OCI-LY7 (cell line): ENCODE measurements at regions not wholly inside any gene's neighbourhood (a gene's known extent, or its start where the extent isn't known, plus 50 kb on each side); places are given as distances from the start of the nearest gene placed in this dataset.

Source experiments
- BruUV-seq: library from RNA; stranded (reverse); fragments of 400-500 nt; replicated peaks from 2 replicates; lab custom pipeline; 2021; lab: Mats Ljungman, UMichigan
- CTCF ChIA-PET: fragments of 300-600 bp; sonication (Branson Sonifier 250); formaldehyde crosslinking; loops from one replicate; lab custom pipeline; 2022; ENCODE audit warnings: antibody characterized with exemption; ENCODE audit not compliant: unreplicated experiment; lab: Charles Lee
- POLR2A ChIA-PET: fragments of 300-600 bp; sonication (Branson Sonifier 250); formaldehyde crosslinking; loops from one replicate; lab custom pipeline; 2022; ENCODE audit warnings: antibody characterized with exemption; lab: Charles Lee
- DNase-seq: peaks from one replicate; pipeline ENCODE4 v3.0.0-alpha.2; 2015; ENCODE audit warnings: low spot score
- H2AFZ ChIP-seq: fragments of 200-600 bp; sonication (generic), shearing (Covaris generic); 2 replicates; pipeline ENCODE4 v1.6.1; 2014; ENCODE audit warnings: mild to moderate bottlenecking, antibody characterized with exemption, low read length, moderate library complexity
- H3K27ac ChIP-seq: fragments of 200-600 bp; sonication (generic); 2 replicates; pipeline ENCODE4 v1.5.1; 2014; ENCODE audit warnings: mixed run types, low read depth, mild to moderate bottlenecking, moderate library complexity, low read length, inconsistent platforms; ENCODE audit not compliant: poor library complexity, severe bottlenecking
- H3K36me3 ChIP-seq: fragments of 200-600 bp; sonication (generic); 2 replicates; pipeline ENCODE4 v1.6.1; 2014; ENCODE audit warnings: mild to moderate bottlenecking, antibody characterized with exemption, low read length, moderate library complexity, mixed read lengths; ENCODE audit not compliant: insufficient read depth
- H3K4me1 ChIP-seq: fragments of 200-600 bp; sonication (generic); 2 replicates; pipeline ENCODE4 v1.5.1; 2014; ENCODE audit warnings: mild to moderate bottlenecking, low read length; ENCODE audit not compliant: insufficient read depth, poor library complexity, severe bottlenecking
- H3K4me2 ChIP-seq: fragments of 200-600 bp; sonication (generic); 2 replicates; pipeline ENCODE4 v1.6.1; 2014; ENCODE audit warnings: mild to moderate bottlenecking, low read length
- H3K4me3 ChIP-seq: fragments of 200-600 bp; sonication (generic); 2 replicates; pipeline ENCODE4 v1.5.1; 2014; ENCODE audit warnings: mild to moderate bottlenecking, low read depth, low read length; ENCODE audit not compliant: poor library complexity, severe bottlenecking
- H3K79me2 ChIP-seq: fragments of 200-600 bp; sonication (generic); 2 replicates; pipeline ENCODE4 v1.6.1; 2016; ENCODE audit warnings: low read depth, mild to moderate bottlenecking, low read length, moderate library complexity, mixed read lengths; ENCODE audit not compliant: insufficient read depth
- H3K9me2 ChIP-seq: fragments of 200-600 bp; sonication (generic); 2 replicates; pipeline ENCODE4 v1.6.1; 2016; ENCODE audit warnings: mild to moderate bottlenecking, low read length, mixed read lengths; ENCODE audit not compliant: insufficient read depth
- H3K9me3 ChIP-seq: fragments of 200-600 bp; sonication (generic); 2 replicates; pipeline ENCODE4 v1.6.1; 2014; ENCODE audit warnings: mild to moderate bottlenecking, mixed run types, low read length, mixed read lengths
- H4K20me1 ChIP-seq: fragments of 200-600 bp; sonication (generic); 2 replicates; pipeline ENCODE4 v1.6.1; 2014; ENCODE audit warnings: mild to moderate bottlenecking, antibody characterized with exemption, low read length, moderate library complexity, mixed read lengths; ENCODE audit not compliant: insufficient read depth
- CTCF ChIP-seq: fragments of 200-600 bp; sonication (generic); conservative IDR thresholded peaks from 2 replicates; pipeline ENCODE4 v1.5.1; 2014; ENCODE audit warnings: mild to moderate bottlenecking, antibody characterized with exemption, low read length, moderate library complexity, mixed read lengths
- EZH2phosphoT487 ChIP-seq: fragments of 200-600 bp; sonication (generic); IDR thresholded peaks from 2 replicates; pipeline ENCODE4 v1.6.1; 2018; ENCODE audit warnings: low read depth, borderline replicate concordance, mild to moderate bottlenecking, mixed run types, antibody characterized with exemption, low read length, moderate library complexity, mixed read lengths
- intact Hi-C: fragments of 100-400 bp; cut with micrococcal nuclease; formaldehyde crosslinking; loops from one replicate; pipeline ENCODE4 v1.10.0; 2022; ENCODE audit not compliant: unreplicated experiment

GRCh38 chr20:50434653-50435396 lies 75.4 kb upstream of the PTPN1 start:
- BruUV-seq = no TSS peak
- no peak overlapping the region for H2AFZ ChIP-seq
- no peaks in the 10 kb centered on the region for H3K9me2 ChIP-seq
- no peaks in the 10 kb centered on the region for H3K79me2 ChIP-seq
- DNase-seq = no peak
- POLR2A ChIA-PET = interaction anchor here (1.1 kb wide), 1 partner anchor 10 kb away, joined by 3 read pairs; no protein-coding TSS in a partner anchor
- no peak overlapping the region for H3K4me3 ChIP-seq
- H3K4me2 ChIP-seq = no peak overlapping the region
- H3K36me3 ChIP-seq = no peaks in the 10 kb centered on the region
- H3K4me1 ChIP-seq = peaks cover 8% of the 10 kb centered on the region
- H3K27ac ChIP-seq = no peak overlapping the region
- no peaks in the 10 kb centered on the region for H3K9me3 ChIP-seq
- H4K20me1 ChIP-seq = no peaks in the 10 kb centered on the region
- no peak for TF ChIP-seq EZH2phosphoT487
- TF ChIP-seq CTCF = no peak
- CTCF ChIA-PET = interaction anchor here (0.6 kb wide), 1 partner anchor 720 kb away, joined by 3 read pairs; no protein-coding TSS in a partner anchor
- intact Hi-C loops = no loop called here

GRCh38 chr20:50435397-50436051 lies 74.7 kb upstream of the PTPN1 start:
- Histone ChIP-seq H3K4me1 (peaks cover 8% of the 10 kb centered on the region), H3K4me3 (no peak overlapping the region), H3K36me3 (no peaks in the 10 kb centered on the region), H3K79me2 (no peaks in the 10 kb centered on the region), H2AFZ (no peak overlapping the region), H3K9me2 (no peaks in the 10 kb centered on the region), H4K20me1 (no peaks in the 10 kb centered on the region), H3K27ac (no peak overlapping the region), H3K9me3 (no peaks in the 10 kb centered on the region), H3K4me2 (no peak overlapping the region)
- no TSS peak for BruUV-seq
- intact Hi-C loops = no loop called here
- TF ChIP-seq CTCF (no peak), EZH2phosphoT487 (no peak)
- ChIA-PET POLR2A (interaction anchor here (1.1 kb wide), 1 partner anchor 10 kb away, joined by 3 read pairs; no protein-coding TSS in a partner anchor), CTCF (no interaction called here)
- no peak for DNase-seq
